ENCODE measurements at regions not wholly inside any gene's neighbourhood (a gene's known extent, or its start where the extent isn't known, plus 50 kb on each side); places are given as distances from the start of the nearest gene placed in this dataset.

DNA sequence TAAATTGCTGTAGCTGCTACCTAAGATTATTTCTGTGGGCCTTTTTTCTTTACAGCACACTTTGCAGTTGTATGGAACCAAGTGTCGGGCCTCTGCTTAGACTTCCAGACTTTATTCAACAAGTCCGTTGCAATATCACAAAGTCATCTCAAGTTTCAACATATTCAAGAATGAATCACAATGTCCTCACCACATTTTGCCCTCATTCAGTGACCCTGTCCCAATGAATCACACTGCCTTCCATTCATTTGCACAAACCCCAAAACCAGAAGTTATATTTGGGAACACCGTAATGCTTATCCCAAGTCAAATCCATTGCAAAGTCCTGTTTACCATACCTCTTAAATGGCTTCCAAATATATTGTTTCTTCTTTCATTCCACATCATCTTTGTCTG is 439.6 kb downstream of the CSNK1G3 start:
- 94% methylated on average over 2 of the region's 3 CpGs for WGBS (ENCODE audit: insufficient coverage)
- intact Hi-C loops (cut with micrococcal nuclease): no loop called here

DNA sequence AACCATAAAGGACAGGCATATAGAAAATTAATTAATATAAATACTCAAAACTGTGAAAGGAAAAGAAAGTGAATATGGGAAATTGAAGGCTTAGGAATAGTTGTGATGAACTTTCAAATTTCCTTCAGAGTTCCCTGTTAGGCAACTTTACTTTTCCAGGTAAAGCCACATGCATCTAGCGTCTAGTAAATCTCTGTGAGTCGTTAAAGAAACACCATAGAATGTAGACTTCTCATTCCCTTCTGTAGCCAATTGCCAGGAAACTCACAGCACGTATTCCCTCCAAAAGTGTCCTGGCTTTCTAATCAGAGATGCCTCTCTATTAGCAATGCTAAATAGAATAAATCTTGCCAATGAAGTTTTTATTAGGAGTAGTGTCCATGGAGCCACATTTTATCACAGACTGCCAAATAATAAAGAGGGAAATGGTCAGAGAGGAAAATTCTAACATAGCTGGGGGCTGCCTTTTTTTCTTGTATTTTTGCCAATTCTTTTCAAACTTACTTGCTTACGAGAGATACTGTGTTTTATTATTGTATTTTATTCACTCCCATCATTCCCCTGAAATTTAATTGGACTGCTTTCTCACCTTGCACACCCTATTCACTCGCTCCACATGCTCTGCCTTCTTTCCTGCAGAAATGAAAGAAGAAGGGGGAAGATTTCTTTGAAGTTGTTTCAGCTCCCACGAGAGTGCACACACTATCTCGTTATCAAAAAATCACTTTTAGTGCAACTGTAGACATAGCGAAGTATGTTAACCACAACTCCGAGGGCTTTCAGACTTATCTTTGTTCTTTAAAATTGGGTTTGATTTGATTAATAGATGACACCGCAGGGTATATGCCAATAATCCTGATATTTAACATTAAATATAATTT is 439.0 kb downstream of the CSNK1G3 start:
- Histone ChIP-seq H3K79me2 (ENCODE audit: control insufficient read depth, insufficient read depth, low read length) (no peaks in the 10 kb centered on the region), H3K4me3 (ENCODE audit: control extremely low read depth in 1 of 5, extremely low read depth in 1 of 5, insufficient read depth in 1 of 5, low read depth in 2 of 5, low read length in 4 of 5) (no peak overlapping the region), H3K27ac (ENCODE audit: low read length in 2 of 2) (no peak overlapping the region), H3K9ac (ENCODE audit: low read length) (no peak overlapping the region), H3K27me3 (replicated peaks in 1 of 4; ENCODE audit: control extremely low read depth in 1 of 4, control insufficient read depth in 3 of 4, insufficient read depth in 4 of 4, low read length in 3 of 4) (no peaks in the 10 kb centered on the region), H3K9me3 (ENCODE audit: control extremely low read depth in 1 of 3, control insufficient read depth in 2 of 3, insufficient read depth in 1 of 3, low read length in 2 of 3) (peaks cover 0 to 11% (median 0%) of the 10 kb centered on the region in 3 donors), H4K20me1 (ENCODE audit: control insufficient read depth, insufficient read depth, low read length, poor library complexity, severe bottlenecking) (no peaks in the 10 kb centered on the region), H3K4me1 (ENCODE audit: control insufficient read depth in 2 of 2, insufficient read depth in 2 of 2, low read length in 2 of 2) (no peaks in the 10 kb centered on the region), H3K4me2 (replicated peaks; ENCODE audit: low read depth, low read length, poor library complexity, severe bottlenecking) (no peak overlapping the region), H2AFZ (ENCODE audit: insufficient read depth, low read depth, low read length, poor library complexity, severe bottlenecking) (no peak overlapping the region), H3K36me3 (replicated peaks in 1 of 2; ENCODE audit: control extremely low read depth in 1 of 2, control insufficient read depth in 1 of 2, extremely low read depth in 1 of 2, insufficient read depth in 2 of 2, low read length in 1 of 2) (no peaks in the 10 kb centered on the region)
- no peaks in the 10 kb centered on the region for H3K4me1 Mint-ChIP-seq
- H3K9me3 Mint-ChIP-seq (ENCODE audit: insufficient read depth): no peaks in the 10 kb centered on the region
- no peak for TF ChIP-seq EZH2 (IDR thresholded peaks at IDR 0.05; ENCODE audit: borderline replicate concordance, insufficient read depth, low read depth, low read length, poor library complexity, severe bottlenecking)
- TF ChIP-seq, protein P1, sequence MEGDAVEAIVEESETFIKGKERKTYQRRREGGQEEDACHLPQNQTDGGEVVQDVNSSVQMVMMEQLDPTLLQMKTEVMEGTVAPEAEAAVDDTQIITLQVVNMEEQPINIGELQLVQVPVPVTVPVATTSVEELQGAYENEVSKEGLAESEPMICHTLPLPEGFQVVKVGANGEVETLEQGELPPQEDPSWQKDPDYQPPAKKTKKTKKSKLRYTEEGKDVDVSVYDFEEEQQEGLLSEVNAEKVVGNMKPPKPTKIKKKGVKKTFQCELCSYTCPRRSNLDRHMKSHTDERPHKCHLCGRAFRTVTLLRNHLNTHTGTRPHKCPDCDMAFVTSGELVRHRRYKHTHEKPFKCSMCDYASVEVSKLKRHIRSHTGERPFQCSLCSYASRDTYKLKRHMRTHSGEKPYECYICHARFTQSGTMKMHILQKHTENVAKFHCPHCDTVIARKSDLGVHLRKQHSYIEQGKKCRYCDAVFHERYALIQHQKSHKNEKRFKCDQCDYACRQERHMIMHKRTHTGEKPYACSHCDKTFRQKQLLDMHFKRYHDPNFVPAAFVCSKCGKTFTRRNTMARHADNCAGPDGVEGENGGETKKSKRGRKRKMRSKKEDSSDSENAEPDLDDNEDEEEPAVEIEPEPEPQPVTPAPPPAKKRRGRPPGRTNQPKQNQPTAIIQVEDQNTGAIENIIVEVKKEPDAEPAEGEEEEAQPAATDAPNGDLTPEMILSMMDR (IDR thresholded peaks at IDR 0.05): no peak
- DNase-seq (no peak), ATAC-seq (ENCODE audit: low read depth) (no peak)
- POLR2A ChIA-PET: no interaction called here
- intact Hi-C loops (cut with micrococcal nuclease): no loop called here
- H3K4me3 Mint-ChIP-seq: no peak overlapping the region
- H3K27me3 Mint-ChIP-seq: no peaks in the 10 kb centered on the region
- CTCF ChIA-PET: interaction anchor here (0.8 kb wide), 1 partner anchor 13 kb away, joined by 3 read pairs; no protein-coding TSS in a partner anchor
- no peak overlapping the region for H3K27ac Mint-ChIP-seq
- WGBS (ENCODE audit: insufficient coverage): 93% methylated on average over 2 of the region's 10 CpGs

More for the DNA sequence above, 439.6 kb downstream of the CSNK1G3 start:
- H3K27ac ChIP-seq (ENCODE audit: low read length in 2 of 2): no peak overlapping the region
- H3K79me2 ChIP-seq (ENCODE audit: control insufficient read depth, insufficient read depth, low read length): no peaks in the 10 kb centered on the region
- H3K4me3 ChIP-seq (ENCODE audit: control extremely low read depth in 1 of 5, extremely low read depth in 1 of 5, insufficient read depth in 1 of 5, low read depth in 2 of 5, low read length in 4 of 5): no peak overlapping the region
- H3K4me1 Mint-ChIP-seq: no peaks in the 10 kb centered on the region
- no peaks in the 10 kb centered on the region for H3K27me3 Mint-ChIP-seq
- no peak for ATAC-seq (ENCODE audit: low read depth)
- H3K9ac ChIP-seq (ENCODE audit: low read length): no peak overlapping the region
- H4K20me1 ChIP-seq (ENCODE audit: control insufficient read depth, insufficient read depth, low read length, poor library complexity, severe bottlenecking): no peaks in the 10 kb centered on the region
- no peaks in the 10 kb centered on the region for H3K36me3 ChIP-seq (replicated peaks in 1 of 2; ENCODE audit: control extremely low read depth in 1 of 2, control insufficient read depth in 1 of 2, extremely low read depth in 1 of 2, insufficient read depth in 2 of 2, low read length in 1 of 2)
- TF ChIP-seq, protein P1 (IDR thresholded peaks at IDR 0.05): no peak
- TF ChIP-seq EZH2 (IDR thresholded peaks at IDR 0.05; ENCODE audit: borderline replicate concordance, insufficient read depth, low read depth, low read length, poor library complexity, severe bottlenecking): no peak
- H3K27me3 ChIP-seq (replicated peaks in 1 of 4; ENCODE audit: control extremely low read depth in 1 of 4, control insufficient read depth in 3 of 4, insufficient read depth in 4 of 4, low read length in 3 of 4): no peaks in the 10 kb centered on the region
- H3K27ac Mint-ChIP-seq: no peak overlapping the region
- no peak overlapping the region for H3K4me2 ChIP-seq (replicated peaks; ENCODE audit: low read depth, low read length, poor library complexity, severe bottlenecking)
- H2AFZ ChIP-seq (ENCODE audit: insufficient read depth, low read depth, low read length, poor library complexity, severe bottlenecking): no peak overlapping the region
- peaks cover 0 to 12% (median 0%) of the 10 kb centered on the region in 3 donors for H3K9me3 ChIP-seq (ENCODE audit: control extremely low read depth in 1 of 3, control insufficient read depth in 2 of 3, insufficient read depth in 1 of 3, low read length in 2 of 3)
- no peaks in the 10 kb centered on the region for H3K4me1 ChIP-seq (ENCODE audit: control insufficient read depth in 2 of 2, insufficient read depth in 2 of 2, low read length in 2 of 2)
- no peaks in the 10 kb centered on the region for H3K9me3 Mint-ChIP-seq (ENCODE audit: insufficient read depth)
- POLR2A ChIA-PET: no interaction called here
- DNase-seq: no peak
- CTCF ChIA-PET: interaction anchor here (0.8 kb wide), 1 partner anchor 14 kb away, joined by 3 read pairs; no protein-coding TSS in a partner anchor
- no peak overlapping the region for H3K4me3 Mint-ChIP-seq
